Inflammatory macrophage treated with lipopolysaccharide for 1 hour (primary cell): ENCODE measurements at regions not wholly inside any gene's neighbourhood (a gene's known extent, or its start where the extent isn't known, plus 50 kb on each side); places are given as distances from the start of the nearest gene placed in this dataset.
"Not testable (repeated sequence)": the region's sequence is repeated elsewhere in the genome, so short reads cannot be mapped to it uniquely, and the experiment has no call there.

Experiments used
- DNase-seq, 2 donors: peaks; one replicate each; pipeline ENCODE4 v3.0.0-alpha.2; 2020 to 2022

GRCh38 chr1:109857702-109858101, 52.9 kb upstream of the CSF1 start:
- not testable (repeated sequence) for DNase-seq

DNA sequence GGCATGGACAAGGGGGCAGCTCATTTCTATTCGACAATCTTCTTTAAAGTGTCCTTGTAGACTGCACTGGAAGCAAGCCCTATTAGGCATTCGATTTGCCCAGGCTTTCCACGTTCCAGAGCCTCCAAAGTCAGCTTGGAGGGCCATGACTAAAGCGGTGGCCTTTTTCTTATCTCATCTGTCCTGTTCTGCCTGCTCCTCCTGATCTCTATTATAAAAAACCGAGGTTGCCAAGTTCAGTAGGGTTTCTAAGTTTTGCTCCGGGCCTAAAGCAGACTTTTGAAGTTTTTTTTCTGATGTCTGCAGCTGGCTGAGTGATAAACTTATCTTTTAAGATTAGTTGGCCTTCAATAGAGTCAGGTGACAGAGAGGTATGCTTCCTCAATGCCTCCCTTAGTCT, 54.7 kb upstream of the CSF1 start:
- not testable (repeated sequence) for DNase-seq

DNA sequence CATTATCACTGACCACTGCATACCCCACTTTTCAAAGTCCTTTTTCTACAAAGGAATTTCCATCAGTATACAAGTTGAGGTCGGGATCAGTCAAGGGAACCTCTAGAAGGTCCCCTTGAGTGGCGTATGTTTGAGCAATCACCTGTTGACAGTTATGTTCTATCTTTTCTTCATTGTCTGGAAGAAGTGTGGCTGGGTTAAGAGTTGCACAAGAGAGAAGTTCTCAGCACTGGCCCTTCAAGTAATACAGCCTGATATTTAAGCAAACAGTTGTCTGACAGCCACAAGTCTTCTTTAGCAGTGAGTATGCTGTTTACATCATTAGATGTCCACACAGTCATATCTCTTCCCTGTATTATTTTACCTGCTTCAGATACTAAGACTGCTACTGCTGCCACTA, 56.7 kb upstream of the CSF1 start:
- DNase-seq = not testable (repeated sequence)

DNA sequence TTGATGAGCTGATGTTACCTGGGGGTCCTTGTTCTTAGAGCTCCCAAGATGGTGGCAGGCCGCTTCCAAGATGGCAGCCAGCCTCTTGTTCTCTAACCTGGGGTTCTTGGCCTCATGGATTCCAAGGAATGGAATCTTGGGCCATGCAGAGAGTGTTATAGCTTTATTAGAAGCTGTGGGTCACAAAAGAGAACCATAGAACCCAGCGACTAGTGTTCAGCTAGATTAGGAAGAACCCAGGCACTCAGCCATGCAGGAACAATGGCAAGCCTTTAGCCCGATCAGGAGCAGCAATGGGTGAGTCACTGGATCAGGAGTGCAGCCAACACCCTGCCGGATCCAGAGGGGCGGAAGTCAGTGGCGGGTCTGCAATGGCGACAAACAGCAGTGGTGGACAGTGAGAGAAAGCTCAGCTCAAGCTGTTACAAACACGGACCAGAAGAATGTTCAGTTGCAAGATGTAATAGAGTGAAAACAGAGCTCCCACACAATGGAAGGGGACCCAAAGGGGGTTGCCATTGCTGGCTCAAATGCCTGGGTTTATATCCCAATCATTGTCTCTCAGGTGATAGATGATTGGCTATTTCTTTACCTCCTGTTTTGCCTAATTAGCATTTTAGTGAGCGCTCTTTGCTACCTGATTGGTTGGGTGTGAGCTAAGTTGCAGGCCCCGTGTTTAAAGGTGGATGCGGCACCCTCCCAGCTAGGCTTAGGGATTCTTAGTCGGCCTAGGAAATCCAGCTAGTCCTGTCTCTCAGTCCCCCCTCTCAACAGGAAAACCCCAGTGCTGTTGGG, 58.2 kb upstream of the CSF1 start:
- DNase-seq = not testable (repeated sequence)

DNA sequence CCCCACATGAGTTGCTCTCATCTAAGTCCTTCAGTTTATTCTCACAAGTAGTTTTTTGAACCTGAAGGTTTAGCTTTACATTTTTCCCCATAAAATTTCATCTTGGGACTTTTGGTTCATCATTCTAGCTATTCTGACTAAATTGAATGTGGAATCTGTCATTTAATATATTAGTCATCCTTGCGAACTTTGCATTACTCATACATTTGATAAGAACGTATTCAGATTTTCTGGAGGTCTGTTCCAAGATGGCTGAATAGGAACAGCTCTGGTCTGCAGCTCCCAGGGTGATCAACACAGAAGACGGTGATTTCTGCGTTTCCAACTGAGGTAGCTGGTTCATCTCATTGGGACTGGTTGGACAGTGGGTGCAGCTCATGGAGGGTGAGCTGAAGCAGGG, 59.8 kb upstream of the CSF1 start:
- DNase-seq = no peak

GRCh38 chr1:109850194-109850593, 60.5 kb upstream of the CSF1 start:
- peak; percentile 48 to 56 for DNase-seq

- DNase-seq = no peak
Measured at GRCh38 chr1:109849655-109850054, 61.0 kb upstream of the CSF1 start.

- no peak for DNase-seq
Measured at GRCh38 chr1:109847251-109847650, 63.4 kb upstream of the CSF1 start.

- DNase-seq = no peak
Measured at GRCh38 chr1:109846846-109847245, 63.8 kb upstream of the CSF1 start.

DNA sequence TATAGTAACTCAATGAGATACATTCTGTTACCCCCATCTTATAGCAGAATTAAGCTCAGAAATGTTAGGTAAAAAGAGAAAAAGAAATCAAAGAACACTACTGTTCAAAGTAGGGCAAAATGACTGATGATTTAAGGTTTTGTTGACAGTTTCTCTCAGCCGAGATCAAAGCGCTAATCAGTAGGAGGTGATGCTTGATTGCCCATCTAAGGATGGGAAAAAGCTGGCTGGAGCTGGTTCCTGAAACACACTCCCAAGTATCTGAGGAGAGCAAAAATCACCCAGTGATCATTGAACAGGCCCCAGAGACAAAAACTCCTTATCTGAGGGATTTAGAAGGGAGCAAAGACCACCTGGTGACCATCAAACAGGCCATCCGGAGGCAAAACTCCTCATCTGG, 64.5 kb upstream of the CSF1 start:
- no peak for DNase-seq

DNA sequence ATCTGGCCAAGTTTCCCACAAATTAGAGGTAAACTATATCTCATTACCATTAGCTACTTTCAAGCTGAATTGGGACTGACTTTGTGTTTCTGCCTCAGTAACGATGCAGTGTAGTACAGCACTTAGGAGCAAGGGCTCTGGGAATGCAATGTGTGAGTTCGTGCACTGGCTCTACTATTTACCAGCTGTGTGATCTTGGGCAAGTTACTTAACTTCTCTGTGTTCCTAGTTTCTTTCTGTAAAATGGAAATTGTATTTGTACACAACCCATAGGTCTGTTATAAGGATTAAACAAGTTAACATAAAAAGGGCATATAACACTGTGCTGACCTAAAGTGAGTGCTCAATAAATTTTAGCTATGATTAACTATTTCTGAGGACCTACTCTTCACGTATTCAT, 65.0 kb upstream of the CSF1 start:
- no peak for DNase-seq

DNA sequence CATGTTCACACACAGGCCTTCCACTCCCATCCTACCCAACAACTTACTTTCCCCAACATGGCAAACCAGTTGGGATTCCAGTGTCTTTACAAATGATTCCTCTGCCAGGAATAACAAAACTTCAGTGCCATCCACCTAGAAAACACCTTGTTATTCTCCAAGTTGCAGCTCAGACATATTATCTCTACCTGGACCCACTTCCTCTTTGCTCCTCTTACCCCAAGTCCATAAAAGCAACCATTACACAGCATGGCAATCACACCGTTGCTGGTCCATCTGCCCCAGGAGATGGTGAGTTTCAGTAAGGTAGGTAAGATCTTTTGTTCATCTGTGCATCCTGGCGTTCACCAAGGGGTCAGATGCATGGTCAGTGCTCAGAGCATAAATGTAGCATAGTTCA, 66.0 kb upstream of the CSF1 start:
- DNase-seq = no peak

DNA sequence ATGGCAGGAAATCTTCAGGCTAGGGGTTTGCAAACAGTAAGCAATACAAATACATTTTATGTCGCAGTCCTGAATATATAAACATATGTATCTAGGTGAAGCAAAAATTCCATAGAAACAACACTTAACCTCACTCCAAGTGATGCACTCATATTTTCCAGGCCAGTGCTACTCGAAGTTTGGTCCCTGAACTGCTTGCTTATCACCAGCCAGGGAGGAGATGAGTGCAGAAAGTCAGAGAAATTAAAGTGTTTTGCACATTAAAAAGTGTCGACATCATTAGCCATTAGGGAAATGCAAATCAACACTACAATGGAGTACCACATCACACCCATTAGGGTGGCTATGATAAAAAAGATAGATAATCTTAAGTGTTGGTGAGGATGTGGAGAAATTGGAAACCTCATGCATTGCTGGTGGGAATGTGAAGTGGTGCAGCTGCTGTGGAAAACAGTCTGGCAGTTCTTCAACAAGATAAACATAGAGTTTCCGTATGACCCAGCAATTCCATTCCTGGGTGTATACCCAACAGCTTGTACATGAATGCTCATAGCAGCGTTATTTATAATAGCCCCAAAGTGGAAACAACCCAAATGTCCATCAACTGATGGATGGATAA, 70.5 kb upstream of the CSF1 start:
- DNase-seq = no peak

DNA sequence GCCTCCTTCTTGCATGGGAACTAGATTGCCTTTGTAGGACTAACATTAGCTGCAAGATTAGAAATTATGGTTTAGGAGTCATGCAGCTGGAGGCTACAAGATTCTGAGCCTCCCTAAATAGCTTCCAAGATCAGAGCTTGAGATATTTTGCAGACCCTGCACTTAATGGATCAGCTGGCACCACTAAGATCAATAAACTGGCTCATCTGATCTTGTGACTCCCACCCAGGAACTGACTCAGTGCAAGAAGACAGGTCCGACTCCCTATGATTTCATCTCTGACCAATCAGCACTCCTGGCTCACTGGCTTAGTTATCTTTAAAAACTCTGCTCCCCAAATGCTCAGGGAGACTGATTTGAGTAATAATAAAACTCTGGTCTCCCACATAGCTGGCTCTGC, 71.4 kb upstream of the CSF1 start:
- DNase-seq = not testable (repeated sequence)

GRCh38 chr1:109838838-109839240, 71.8 kb upstream of the CSF1 start:
- DNase-seq = no peak

DNA sequence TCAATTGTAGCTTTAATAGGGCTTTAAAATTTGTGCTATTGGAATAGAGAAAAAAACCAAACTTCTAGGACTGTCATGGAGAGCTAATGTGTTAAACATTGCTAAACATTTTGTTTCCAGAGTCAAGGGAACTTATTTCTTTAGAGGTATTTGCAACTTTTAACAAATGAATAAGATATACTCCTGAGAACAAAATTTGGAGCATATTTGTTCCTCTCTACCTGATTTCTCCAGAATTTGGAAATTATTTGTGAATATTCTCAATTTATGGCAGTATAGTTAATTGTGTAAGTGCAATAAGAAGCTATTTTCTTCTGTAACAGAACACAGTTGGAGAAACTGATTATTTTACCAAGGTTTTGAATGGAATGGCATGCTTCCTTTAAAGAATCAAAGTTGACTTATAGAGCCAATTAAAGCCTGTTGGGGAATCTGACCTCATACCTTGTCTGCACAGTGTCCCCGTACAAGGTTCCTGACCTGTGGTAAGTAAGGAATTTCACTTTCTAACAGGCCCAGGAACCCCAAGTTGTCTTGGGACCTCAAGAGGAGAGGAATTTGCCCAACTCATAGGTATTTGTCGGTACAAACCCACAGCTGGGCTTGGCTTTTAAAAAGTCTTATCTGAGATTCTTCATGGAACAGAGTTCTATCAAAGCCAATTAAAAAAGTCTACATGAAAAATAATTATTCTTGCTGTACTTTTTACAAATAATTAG, 72.6 kb upstream of the CSF1 start:
- DNase-seq = no peak

DNA sequence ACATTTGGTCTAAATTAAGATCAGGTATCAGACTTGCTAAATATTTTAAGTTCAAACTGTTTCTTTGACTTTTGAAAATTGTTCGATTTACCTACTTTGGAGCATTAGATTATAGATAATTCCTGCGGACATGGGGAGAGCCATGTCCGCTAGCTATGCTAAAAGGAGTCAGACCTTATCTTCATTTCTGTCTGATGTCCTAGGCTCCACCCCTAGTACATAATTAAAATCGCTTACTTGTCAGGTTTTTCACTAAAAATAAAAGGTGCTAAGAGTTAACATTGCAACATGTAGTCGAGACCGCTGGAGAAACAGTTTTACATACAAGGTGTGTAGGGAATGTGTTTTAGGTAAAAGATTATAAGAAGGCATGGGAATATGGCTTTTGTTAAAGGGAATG, 71.9 kb upstream of the EPS8L3 start:
- not testable (repeated sequence) for DNase-seq

- DNase-seq = no peak
Measured at GRCh38 chr1:109834951-109835350, 71.2 kb upstream of the EPS8L3 start.

DNA sequence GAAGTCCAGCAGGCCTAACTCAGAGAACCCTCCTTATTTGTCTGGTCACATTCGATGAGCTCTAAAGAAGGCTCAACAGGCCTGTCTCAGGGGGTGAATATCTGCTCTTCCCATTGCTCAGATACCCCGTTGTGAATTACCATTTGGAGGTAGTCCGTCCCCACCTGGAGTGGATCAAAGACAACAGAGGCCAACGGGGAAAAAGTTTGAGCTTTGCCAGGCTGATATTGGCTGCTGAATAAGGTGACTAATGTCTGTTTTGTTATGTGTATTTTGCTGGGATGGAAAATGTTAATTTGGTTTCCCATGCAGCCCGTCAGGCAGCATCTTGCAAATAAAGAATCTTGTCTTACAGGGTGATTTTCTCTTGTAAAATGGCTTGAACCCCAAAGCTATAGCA, 69.2 kb upstream of the EPS8L3 start:
- DNase-seq = no peak

DNA sequence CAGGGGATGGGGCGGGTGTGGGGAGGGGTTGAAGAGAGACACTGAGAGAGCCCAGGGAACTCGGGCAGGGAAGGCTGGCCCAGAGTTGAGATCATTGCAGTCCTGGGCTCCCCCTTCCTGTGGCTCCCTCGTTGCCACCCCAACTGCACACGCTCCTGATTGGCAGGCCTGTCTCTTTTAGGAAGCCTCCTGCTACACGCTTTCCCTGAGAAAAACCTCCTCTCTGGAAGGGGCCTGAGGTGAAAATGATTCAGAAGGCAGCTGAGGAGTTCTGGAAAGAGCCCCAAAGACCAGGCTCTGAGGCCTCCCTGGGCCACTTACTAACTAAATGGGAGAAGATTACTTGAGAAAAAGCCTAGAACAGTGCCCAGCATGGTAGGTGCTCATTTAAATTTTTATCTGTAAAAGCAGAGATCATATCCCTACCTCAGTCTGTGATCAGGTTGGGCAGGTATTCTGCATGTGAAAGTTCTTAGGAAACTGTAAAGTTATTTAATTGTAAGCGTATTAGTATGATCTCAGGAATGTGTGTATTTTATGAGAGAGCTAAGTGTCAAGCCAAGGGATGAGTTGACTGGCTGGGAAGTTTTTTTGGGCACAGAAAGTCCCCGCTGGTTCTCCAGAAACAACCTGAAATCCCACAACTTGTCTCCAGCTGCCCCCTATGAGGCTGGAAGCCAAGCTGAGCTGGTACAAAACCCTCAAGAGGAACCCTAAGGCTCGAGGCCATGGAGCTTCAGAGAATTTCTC, 65.2 kb upstream of the EPS8L3 start:
- DNase-seq = no peak

DNA sequence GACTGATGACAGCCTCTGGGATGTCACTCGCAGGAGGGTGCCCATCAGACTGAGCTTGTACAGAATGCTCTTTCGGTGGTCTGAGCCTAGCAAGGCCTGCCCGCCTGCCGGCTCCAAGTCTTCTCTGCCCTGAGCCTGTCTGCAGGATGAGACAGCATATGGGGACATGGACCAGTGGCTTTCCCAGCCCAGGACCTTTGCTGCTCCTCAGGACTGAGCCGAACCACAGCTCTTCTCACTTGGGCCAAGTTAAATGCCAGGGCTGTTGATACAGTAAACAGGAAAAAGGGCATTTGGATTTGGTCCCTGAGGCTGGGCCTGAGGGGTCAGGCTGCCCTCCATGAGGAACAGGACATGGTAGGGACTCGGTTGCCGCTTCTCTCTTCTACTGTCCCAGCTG, 64.3 kb upstream of the EPS8L3 start:
- DNase-seq = no peak

GRCh38 chr1:109827466-109827865, 63.7 kb upstream of the EPS8L3 start:
- no peak for DNase-seq

- peak in 1 of 2 donors; percentile 65 for DNase-seq
Measured at GRCh38 chr1:109826930-109827349, 63.2 kb upstream of the EPS8L3 start.
